LNCAP (cell line): ENCODE measurements at regions not wholly inside any gene's neighbourhood (a gene's known extent, or its start where the extent isn't known, plus 50 kb on each side); places are given as distances from the start of the nearest gene placed in this dataset.

Experiments used
- TF ChIP-seq, protein P1 (sequence below): fragments of 450-650 bp; IDR thresholded peaks from 2 replicates; pipeline ENCODE4 v1.5.1; 2017; ENCODE audit warnings: mild to moderate bottlenecking

DNA sequence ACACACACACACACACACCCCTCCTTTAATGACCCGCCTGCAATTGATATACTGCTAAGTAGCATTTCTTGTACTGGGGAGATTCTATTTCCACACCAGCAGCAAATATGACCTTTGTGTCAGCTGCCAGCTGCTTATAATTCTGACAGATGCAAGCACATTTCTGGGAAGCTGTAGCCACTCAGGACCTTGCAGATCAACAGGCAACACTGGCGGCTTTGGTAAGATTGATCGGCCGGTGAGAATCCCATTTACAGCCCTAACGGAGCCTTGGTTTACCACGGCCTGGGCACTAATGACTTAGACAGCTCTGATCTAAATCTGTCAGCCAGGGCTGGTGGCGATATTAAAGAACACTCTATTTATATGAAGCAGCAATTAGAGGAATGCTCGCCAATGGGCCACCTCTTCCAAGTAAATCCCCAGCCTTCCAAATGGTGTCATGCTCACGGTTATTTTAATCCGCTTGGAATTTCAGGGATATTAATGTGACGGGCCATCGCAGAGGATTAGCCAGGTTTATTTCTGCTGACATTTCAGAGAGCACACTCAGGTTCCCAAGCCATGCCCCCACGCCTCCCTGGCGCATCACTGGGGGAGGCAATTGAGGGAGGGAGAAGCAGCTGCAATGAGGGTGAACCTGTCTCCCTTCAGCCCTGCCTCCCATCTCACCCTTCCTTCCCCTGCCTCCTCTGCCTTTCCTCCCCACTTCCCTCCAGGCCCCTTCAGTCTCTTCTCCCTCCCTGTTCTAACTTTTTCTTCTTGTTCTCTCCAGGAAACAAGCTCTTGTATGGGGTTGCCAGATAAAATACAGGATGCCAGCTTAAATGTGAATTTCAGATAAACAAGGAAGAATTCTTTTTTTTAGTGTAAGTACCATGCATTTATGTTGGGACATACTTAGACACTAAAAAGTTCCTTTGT, 287.0 kb downstream of the TLE3 start:
- TF ChIP-seq, protein P1, sequence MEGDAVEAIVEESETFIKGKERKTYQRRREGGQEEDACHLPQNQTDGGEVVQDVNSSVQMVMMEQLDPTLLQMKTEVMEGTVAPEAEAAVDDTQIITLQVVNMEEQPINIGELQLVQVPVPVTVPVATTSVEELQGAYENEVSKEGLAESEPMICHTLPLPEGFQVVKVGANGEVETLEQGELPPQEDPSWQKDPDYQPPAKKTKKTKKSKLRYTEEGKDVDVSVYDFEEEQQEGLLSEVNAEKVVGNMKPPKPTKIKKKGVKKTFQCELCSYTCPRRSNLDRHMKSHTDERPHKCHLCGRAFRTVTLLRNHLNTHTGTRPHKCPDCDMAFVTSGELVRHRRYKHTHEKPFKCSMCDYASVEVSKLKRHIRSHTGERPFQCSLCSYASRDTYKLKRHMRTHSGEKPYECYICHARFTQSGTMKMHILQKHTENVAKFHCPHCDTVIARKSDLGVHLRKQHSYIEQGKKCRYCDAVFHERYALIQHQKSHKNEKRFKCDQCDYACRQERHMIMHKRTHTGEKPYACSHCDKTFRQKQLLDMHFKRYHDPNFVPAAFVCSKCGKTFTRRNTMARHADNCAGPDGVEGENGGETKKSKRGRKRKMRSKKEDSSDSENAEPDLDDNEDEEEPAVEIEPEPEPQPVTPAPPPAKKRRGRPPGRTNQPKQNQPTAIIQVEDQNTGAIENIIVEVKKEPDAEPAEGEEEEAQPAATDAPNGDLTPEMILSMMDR = no peak

DNA sequence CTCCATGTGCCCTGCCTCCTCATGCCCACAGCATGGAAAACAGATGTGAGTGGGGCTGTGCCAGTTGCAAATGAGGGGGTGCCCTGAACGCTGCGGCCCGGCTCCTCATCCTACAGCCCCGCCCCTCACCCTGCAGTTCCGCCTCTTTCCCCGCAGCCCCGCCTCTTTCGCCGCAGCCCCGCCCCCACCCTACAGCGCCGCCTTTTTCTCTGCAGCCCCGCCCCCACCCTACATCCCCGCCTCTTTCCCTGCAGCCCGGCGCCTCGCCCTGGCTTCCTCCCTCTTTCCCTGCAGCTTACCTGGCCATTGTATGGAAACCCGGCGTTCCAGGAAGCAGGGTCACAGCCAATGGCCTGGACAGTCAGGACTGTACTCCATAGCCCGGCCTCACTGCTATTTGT, 284.9 kb downstream of the TLE3 start:
- TF ChIP-seq, protein P1 = no peak

DNA sequence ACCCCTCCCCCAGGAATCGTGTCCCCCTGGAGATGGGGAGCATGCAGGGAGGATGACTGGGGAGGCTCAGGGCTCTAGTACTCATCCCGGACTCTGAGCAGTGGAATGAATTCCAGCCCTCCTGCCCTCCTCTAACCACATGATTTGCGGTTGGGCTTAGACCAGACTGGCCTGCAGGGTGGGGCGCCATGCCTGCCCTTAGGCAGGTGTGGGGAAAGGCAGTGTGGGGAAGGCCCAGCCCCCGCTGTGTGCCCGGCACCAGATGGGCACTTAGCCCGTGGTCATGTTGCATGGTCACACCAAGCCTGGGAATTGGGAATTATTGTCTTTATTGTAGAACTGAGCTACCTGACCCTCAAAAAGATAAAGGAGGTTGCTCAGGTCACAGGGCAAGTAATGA, 283.8 kb downstream of the TLE3 start:
- TF ChIP-seq, protein P1 = no peak

DNA sequence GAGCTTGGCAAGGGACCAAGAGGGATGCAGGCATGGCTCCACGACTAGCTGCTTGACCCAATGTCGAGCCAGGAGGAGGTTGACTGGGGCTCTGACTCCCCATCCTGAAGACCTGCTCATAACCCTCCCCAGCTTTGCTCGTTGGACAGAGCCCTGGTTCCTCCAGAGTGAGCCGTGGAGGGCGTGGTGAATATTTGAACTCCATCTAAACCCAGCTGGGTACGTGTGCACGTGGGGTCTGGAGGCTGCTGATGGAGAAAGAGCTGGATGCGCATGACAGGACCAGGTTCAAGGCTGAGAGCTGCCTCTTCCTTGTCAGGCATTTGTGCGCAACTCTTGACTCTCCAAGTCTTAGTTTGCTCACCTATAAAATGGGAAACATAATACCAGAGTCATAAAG, 282.8 kb downstream of the TLE3 start:
- TF ChIP-seq, protein P1 = no peak

DNA sequence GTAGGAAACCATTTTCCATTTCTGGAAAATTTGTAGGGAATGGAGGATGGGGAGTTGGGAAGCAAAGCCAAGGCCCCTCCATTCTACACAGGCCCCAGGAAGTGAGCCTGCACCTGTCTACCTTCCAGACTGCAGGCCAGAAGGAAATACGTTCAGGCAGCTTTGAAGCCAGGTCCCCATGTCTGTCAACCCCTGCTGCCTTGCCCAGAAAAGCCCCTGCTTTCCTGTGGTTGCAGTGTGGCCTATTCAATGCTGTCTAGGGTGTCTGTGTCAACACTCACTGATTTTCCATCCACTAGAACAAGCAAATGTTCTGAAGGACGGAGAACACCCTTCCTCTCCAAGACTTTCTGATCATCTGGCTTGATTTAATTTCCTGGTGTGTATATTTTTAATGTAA, 281.9 kb downstream of the TLE3 start:
- TF ChIP-seq, protein P1 = no peak

DNA sequence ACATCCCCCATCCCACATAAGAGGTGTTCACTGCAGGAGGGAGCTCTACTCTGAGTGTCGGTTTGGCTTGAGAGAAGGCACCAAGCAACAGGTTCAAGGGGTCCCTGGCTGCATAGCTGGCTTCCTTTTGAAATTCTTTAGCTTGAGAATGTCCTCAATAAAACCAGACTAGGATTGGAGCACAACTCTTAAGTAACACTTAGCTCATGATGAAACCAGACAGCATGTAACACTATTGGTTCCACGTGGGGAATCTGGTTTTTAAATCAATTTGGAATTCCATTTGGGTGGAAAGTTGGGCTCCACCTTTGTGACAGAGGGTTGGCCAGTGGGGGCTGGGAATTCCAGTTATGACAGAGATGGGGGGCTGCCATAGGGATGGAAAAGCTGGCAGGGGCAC, 281.2 kb downstream of the TLE3 start:
- TF ChIP-seq, protein P1 = no peak

DNA sequence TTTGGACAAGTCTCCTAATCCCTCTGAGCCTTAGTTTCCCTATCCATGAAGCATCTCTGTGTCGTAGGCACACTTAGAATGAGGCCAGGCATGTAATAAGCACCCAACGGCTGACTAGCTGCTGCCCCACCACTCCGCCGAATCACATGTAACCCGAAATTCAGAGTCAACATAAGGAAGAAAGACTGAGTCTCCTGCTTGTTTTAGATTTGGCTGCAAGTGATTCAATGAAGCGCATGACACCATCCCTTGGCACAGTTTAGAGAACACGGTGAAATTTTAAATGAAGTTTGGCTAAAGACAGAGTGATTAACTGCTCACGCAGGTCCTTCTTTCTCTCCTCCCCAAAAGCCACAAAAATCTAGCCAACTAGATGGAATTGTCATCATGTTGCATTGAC, 279.2 kb downstream of the TLE3 start:
- TF ChIP-seq, protein P1 = no peak

DNA sequence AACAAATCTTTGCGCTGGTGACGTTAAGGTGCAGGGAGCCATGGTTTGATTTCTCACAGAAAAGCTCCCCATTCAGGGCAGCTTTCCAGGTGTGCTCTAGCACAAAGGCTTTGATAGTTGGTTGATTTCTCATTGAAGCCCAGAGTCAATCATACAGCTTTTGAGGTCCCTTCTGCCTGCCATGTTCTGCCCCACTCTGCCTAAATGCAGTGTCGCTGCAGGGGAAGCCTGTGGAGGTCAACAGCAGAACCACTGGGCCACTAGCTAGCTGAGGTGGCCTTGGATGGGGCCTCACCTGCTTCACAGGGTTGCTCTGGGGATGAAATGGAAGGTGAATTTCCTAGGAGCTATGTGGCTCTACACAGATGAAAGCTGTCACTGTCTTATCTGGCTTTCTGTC, 278.3 kb downstream of the TLE3 start:
- TF ChIP-seq, protein P1 = no peak
